PC-3 (cell line): ENCODE measurements at regions not wholly inside any gene's neighbourhood (a gene's known extent, or its start where the extent isn't known, plus 50 kb on each side); places are given as distances from the start of the nearest gene placed in this dataset.

Experiments used
- ATAC-seq: fragments of 200-7000 bp; cut with Tn5 transposase; 2 replicates; pipeline ENCODE4 v1.9.1; 2020; ENCODE audit warnings: mild to moderate bottlenecking, moderate library complexity
- BruUV-seq: library from RNA; stranded (reverse); fragments of 400-500 nt; replicated peaks from 2 replicates; lab custom pipeline; 2021; lab: Mats Ljungman, UMichigan
- CTCF ChIA-PET: fragments of 300-600 bp; sonication (Branson Sonifier 250); formaldehyde crosslinking; loops from one replicate; lab custom pipeline; 2022; ENCODE audit warnings: antibody characterized with exemption; lab: Charles Lee
- POLR2A ChIA-PET: fragments of 300-600 bp; sonication (Branson Sonifier 250); formaldehyde crosslinking; loops from one replicate; lab custom pipeline; 2022; ENCODE audit warnings: antibody characterized with exemption; ENCODE audit not compliant: unreplicated experiment; lab: Charles Lee
- DNase-seq: peaks from one replicate; pipeline ENCODE4 v3.0.0-alpha.2; 2015
- H2AFZ ChIP-seq: fragments of 300-600 bp; sonication (generic); 2 replicates; pipeline ENCODE4 v1.6.0; 2016; ENCODE audit warnings: antibody characterized with exemption, low read length
- H3F3A ChIP-seq: fragments of 300-600 bp; sonication (generic); one replicate; pipeline ENCODE4 v1.6.0; 2017; ENCODE audit warnings: antibody characterized with exemption, low read length, control low read depth, mild to moderate bottlenecking; ENCODE audit not compliant: unreplicated experiment
- H3K27ac ChIP-seq: fragments of 300-600 bp; sonication (generic); 2 replicates; pipeline ENCODE4 v1.5.1; 2016; ENCODE audit warnings: mild to moderate bottlenecking, low read length
- H3K27me3 ChIP-seq: fragments of 300-600 bp; sonication (generic); 2 replicates; pipeline ENCODE4 v1.6.1; 2016; ENCODE audit warnings: low read length, mixed read lengths
- H3K36me3 ChIP-seq: fragments of 300-600 bp; sonication (generic); 2 replicates; pipeline ENCODE4 v1.6.1; 2016; ENCODE audit warnings: low read depth, mixed run types, low read length, mixed read lengths
- H3K4me1 ChIP-seq: fragments of 300-600 bp; sonication (generic); 2 replicates; pipeline ENCODE4 v1.5.1; 2016; ENCODE audit warnings: low read length; ENCODE audit not compliant: insufficient read depth
- H3K4me2 ChIP-seq: fragments of 300-600 bp; sonication (generic); 2 replicates; pipeline ENCODE4 v1.6.0; 2016; ENCODE audit warnings: low read length
- H3K4me3 ChIP-seq: fragments of 300-600 bp; sonication (generic); 2 replicates; pipeline ENCODE4 v1.5.1; 2016; ENCODE audit warnings: mild to moderate bottlenecking, low read length, mixed read lengths
- H3K79me2 ChIP-seq: fragments of 300-600 bp; sonication (generic); 2 replicates; pipeline ENCODE4 v1.6.1; 2017; ENCODE audit warnings: low read length, mixed read lengths
- H3K9ac ChIP-seq: fragments of 300-600 bp; sonication (generic); 2 replicates; pipeline ENCODE4 v1.6.0; 2016; ENCODE audit warnings: mild to moderate bottlenecking, low read length
- H3K9me2 ChIP-seq: fragments of 300-600 bp; sonication (generic); replicated peaks from 2 replicates; pipeline ENCODE4 v1.6.1; 2016; ENCODE audit warnings: mixed run types, low read length, mixed read lengths
- H3K9me3 ChIP-seq: fragments of 300-600 bp; sonication (generic); 2 replicates; pipeline ENCODE4 v1.6.1; 2016; ENCODE audit warnings: low read length, mixed read lengths
- H4K20me1 ChIP-seq: fragments of 300-600 bp; sonication (generic); 2 replicates; pipeline ENCODE4 v1.6.1; 2016; ENCODE audit warnings: low read length, mixed read lengths
- EZH2 ChIP-seq: fragments of 300-600 bp; sonication (generic); IDR thresholded peaks from one replicate; pipeline ENCODE4 v1.6.1; 2017; ENCODE audit warnings: antibody characterized with exemption, mild to moderate bottlenecking, low read length; ENCODE audit not compliant: unreplicated experiment
- EZH2phosphoT487 ChIP-seq: fragments of 300-600 bp; sonication (generic); IDR thresholded peaks from 2 replicates; pipeline ENCODE4 v1.6.1; 2018; ENCODE audit warnings: mild to moderate bottlenecking, antibody characterized with exemption, low read length, borderline replicate concordance
- intact Hi-C: fragments of 100-400 bp; cut with micrococcal nuclease; formaldehyde crosslinking; loops from 2 replicates; pipeline ENCODE4 v1.9.0; 2023
- TF ChIP-seq, protein P1 (sequence below): fragments of 300-600 bp; sonication (generic); conservative IDR thresholded peaks from 2 replicates; pipeline ENCODE4 v1.5.1; 2017; ENCODE audit warnings: antibody characterized with exemption, low read depth, mild to moderate bottlenecking, low read length

DNA sequence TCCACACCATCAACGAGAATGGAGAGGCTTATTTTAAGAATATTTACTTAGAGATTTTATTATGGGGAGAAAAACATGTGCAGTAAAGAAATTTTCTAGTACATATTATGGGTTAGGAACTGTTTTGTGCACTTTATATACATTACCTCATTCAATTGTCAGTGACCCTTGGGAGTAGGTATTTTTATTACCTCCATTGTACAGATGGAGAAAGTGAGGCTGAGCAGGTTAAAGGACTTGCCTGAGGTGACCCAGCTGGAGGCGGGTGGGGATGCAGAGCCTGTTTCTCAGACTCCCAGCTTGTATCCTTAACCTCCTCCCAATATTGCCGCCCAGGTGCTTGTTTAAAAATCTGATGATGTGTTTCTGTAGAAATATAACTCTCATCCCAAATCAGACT, 356.7 kb downstream of the HRH4 start:
- Histone ChIP-seq H3K4me1 (no peaks in the 10 kb centered on the region), H3K79me2 (no peaks in the 10 kb centered on the region), H3K27me3 (peaks cover 85% of the 10 kb centered on the region), H4K20me1 (no peaks in the 10 kb centered on the region), H3K4me3 (no peak overlapping the region), H3K9me3 (no peaks in the 10 kb centered on the region), H2AFZ (no peak overlapping the region), H3K9ac (no peak overlapping the region), H3F3A (no peaks in the 10 kb centered on the region), H3K36me3 (no peaks in the 10 kb centered on the region), H3K9me2 (no peaks in the 10 kb centered on the region), H3K27ac (no peak overlapping the region), H3K4me2 (no peak overlapping the region)
- DNase-seq (no peak), ATAC-seq (no peak)
- no TSS peak for BruUV-seq
- intact Hi-C loops: no loop called here
- TF ChIP-seq EZH2phosphoT487: no peak
- TF ChIP-seq, protein P1, sequence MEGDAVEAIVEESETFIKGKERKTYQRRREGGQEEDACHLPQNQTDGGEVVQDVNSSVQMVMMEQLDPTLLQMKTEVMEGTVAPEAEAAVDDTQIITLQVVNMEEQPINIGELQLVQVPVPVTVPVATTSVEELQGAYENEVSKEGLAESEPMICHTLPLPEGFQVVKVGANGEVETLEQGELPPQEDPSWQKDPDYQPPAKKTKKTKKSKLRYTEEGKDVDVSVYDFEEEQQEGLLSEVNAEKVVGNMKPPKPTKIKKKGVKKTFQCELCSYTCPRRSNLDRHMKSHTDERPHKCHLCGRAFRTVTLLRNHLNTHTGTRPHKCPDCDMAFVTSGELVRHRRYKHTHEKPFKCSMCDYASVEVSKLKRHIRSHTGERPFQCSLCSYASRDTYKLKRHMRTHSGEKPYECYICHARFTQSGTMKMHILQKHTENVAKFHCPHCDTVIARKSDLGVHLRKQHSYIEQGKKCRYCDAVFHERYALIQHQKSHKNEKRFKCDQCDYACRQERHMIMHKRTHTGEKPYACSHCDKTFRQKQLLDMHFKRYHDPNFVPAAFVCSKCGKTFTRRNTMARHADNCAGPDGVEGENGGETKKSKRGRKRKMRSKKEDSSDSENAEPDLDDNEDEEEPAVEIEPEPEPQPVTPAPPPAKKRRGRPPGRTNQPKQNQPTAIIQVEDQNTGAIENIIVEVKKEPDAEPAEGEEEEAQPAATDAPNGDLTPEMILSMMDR: no peak
- TF ChIP-seq EZH2: no peak
- ChIA-PET POLR2A (no interaction called here), CTCF (no interaction called here)

DNA sequence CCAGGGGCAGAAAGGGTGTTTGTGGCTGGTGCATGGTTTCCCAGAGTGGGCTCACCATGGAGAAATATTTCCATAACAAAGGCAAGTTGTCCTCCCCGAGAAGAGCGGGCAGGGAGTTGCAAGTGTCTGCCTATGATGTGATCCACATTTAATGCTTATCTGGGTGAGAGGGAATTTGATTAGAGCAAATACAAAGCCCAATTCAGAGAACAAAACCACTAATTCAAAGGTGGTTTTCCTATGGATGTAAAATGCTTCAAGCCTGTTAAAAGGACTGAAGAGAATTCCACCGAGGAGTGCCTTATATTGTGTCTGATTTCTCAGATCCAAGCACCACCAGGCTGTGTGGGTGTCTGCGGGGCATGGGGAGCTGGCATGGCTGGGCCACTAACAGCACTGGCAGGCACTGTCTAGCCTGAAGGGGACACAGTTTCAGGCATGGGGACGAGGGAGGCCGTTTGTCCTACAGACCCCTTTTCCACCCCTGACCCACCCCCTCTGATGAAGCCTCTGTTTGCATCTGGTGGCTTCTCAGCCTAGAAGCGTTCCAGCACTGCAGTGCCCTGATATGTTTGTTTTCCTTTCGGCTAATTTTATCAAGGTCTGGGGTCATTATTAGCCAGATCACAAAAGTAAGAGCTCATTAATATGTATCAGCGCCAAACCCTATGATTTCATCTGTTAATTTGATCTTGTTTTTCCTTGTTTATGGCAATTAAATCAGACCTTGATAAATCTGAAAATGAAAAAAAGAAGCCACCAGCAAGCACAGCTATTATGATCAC, 357.3 kb downstream of the HRH4 start:
- no peak overlapping the region for H3K4me2 ChIP-seq
- no peaks in the 10 kb centered on the region for H3F3A ChIP-seq
- no peaks in the 10 kb centered on the region for H3K9me2 ChIP-seq
- DNase-seq (no peak), ATAC-seq (no peak)
- no peaks in the 10 kb centered on the region for H3K9me3 ChIP-seq
- TF ChIP-seq EZH2: no peak
- TF ChIP-seq, protein P1: no peak
- no peak for TF ChIP-seq EZH2phosphoT487
- BruUV-seq: no TSS peak
- intact Hi-C loops: no loop called here
- POLR2A ChIA-PET: no interaction called here
- H3K79me2 ChIP-seq: no peaks in the 10 kb centered on the region
- no peaks in the 10 kb centered on the region for H3K36me3 ChIP-seq
- H2AFZ ChIP-seq: no peak overlapping the region
- CTCF ChIA-PET: no interaction called here
- H3K27ac ChIP-seq: no peak overlapping the region
- no peaks in the 10 kb centered on the region for H3K4me1 ChIP-seq
- H4K20me1 ChIP-seq: no peaks in the 10 kb centered on the region
- H3K4me3 ChIP-seq: no peak overlapping the region
- no peak overlapping the region for H3K9ac ChIP-seq
- peaks cover 81% of the 10 kb centered on the region for H3K27me3 ChIP-seq

DNA sequence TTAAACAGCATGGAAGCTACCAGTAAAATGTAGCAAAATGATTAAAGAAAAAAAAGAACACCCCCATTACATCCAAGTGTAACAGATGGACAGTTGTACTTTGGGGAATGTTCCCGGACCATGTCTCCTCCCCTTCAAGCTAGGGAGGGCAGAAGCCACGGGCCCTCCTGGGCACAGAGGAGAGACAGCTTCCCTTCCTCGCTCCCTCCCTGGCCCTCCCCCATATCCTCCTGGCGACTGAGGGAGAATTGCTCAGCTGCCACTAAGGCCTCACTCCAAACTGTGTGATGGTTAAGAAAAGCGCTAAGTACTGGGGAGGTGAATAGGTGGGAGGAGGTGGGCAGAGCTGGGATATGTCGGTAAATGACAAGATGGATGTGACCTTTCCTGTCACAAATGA, 358.0 kb downstream of the HRH4 start:
- BruUV-seq: no TSS peak
- Histone ChIP-seq H3K4me1 (no peaks in the 10 kb centered on the region), H2AFZ (no peak overlapping the region), H3K27ac (no peak overlapping the region), H3K4me3 (no peak overlapping the region), H3F3A (no peaks in the 10 kb centered on the region), H3K4me2 (no peak overlapping the region), H3K9me3 (no peaks in the 10 kb centered on the region), H3K9ac (no peak overlapping the region), H3K9me2 (no peaks in the 10 kb centered on the region), H4K20me1 (no peaks in the 10 kb centered on the region), H3K79me2 (no peaks in the 10 kb centered on the region), H3K36me3 (no peaks in the 10 kb centered on the region), H3K27me3 (peaks cover 80% of the 10 kb centered on the region)
- ChIA-PET POLR2A (no interaction called here), CTCF (no interaction called here)
- no peak for TF ChIP-seq EZH2
- TF ChIP-seq, protein P1: no peak
- no peak for TF ChIP-seq EZH2phosphoT487
- ATAC-seq (no peak), DNase-seq (no peak)
- intact Hi-C loops: no loop called here
